BE2C (cell line): ENCODE measurements at regions not wholly inside any gene's neighbourhood (a gene's known extent, or its start where the extent isn't known, plus 50 kb on each side); places are given as distances from the start of the nearest gene placed in this dataset.

Experiments
- DNase-seq: peaks from one replicate; pipeline ENCODE4 v3.0.0-alpha.2; 2020
- H3K27me3 ChIP-seq: fragments of 250-450 bp; sonication (Bioruptor Pico); 2 replicates; pipeline ENCODE4 v1.5.1; 2020; ENCODE audit warnings: mild to moderate bottlenecking
- H3K36me3 ChIP-seq: fragments of 250-450 bp; sonication (Bioruptor Pico); 2 replicates; pipeline ENCODE4 v1.5.1; 2020; ENCODE audit warnings: mild to moderate bottlenecking
- H3K4me1 ChIP-seq: fragments of 250-450 bp; sonication (Bioruptor Pico); 2 replicates; pipeline ENCODE4 v1.5.1; 2020
- H3K4me3 ChIP-seq: 2 replicates; pipeline ENCODE4 v1.5.1; 2011; ENCODE audit warnings: low read depth, low read length
- H3K9me3 ChIP-seq: fragments of 250-450 bp; sonication (Bioruptor Pico); 2 replicates; pipeline ENCODE4 v1.5.1; 2020
- TF ChIP-seq, protein P1 (sequence below): IDR thresholded peaks from 2 replicates; pipeline ENCODE4 v1.5.1; 2012; ENCODE audit warnings: mild to moderate bottlenecking, low read depth, low read length

DNA sequence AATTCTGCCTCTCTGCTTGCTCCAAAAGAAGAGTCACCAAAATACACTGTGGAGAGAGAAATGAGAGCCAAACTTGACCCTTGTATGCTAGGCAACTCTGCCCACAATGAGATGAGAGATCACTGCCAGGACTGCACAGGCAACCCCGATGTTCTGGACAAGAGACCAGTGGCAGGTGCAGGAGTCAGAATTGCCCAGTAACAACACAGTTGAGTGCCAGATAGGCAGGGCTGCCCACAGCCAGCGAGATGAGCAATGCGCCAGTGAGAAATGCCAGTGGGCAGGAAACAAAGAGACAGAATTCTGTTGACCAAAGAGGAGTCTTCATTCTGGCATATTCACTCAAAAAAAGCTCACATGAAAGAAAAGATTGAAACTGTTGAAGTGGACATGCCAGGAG, 570.7 kb downstream of the CAAP1 start:
- Histone ChIP-seq H3K4me1 (peaks cover 12% of the 10 kb centered on the region), H3K27me3 (no peaks in the 10 kb centered on the region), H3K4me3 (no peak overlapping the region), H3K9me3 (no peaks in the 10 kb centered on the region), H3K36me3 (no peaks in the 10 kb centered on the region)
- DNase-seq: no peak
- TF ChIP-seq, protein P1, sequence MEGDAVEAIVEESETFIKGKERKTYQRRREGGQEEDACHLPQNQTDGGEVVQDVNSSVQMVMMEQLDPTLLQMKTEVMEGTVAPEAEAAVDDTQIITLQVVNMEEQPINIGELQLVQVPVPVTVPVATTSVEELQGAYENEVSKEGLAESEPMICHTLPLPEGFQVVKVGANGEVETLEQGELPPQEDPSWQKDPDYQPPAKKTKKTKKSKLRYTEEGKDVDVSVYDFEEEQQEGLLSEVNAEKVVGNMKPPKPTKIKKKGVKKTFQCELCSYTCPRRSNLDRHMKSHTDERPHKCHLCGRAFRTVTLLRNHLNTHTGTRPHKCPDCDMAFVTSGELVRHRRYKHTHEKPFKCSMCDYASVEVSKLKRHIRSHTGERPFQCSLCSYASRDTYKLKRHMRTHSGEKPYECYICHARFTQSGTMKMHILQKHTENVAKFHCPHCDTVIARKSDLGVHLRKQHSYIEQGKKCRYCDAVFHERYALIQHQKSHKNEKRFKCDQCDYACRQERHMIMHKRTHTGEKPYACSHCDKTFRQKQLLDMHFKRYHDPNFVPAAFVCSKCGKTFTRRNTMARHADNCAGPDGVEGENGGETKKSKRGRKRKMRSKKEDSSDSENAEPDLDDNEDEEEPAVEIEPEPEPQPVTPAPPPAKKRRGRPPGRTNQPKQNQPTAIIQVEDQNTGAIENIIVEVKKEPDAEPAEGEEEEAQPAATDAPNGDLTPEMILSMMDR: no peak

DNA sequence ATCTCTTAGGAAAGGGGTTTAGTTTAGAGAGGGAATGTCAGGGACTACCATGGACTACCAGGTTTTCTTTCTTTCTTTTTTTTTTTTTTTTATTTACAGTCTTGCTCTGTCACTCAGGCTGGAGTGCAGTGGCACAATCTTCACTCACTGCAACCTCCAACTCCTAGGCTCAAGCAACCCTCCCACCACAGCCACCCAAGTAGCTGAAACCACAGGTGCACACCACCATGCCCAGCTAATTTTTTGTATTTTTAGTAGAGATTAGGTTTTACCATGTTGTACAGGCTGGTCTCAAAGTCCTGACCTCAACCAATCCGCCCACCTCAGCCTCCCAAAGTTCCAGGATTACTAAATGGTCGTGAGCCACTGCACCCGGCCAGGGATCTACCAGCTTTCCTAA, 572.7 kb downstream of the CAAP1 start:
- Histone ChIP-seq H3K4me3 (no peak overlapping the region), H3K9me3 (no peaks in the 10 kb centered on the region), H3K36me3 (no peaks in the 10 kb centered on the region), H3K27me3 (no peaks in the 10 kb centered on the region), H3K4me1 (peaks cover 1% of the 10 kb centered on the region)
- TF ChIP-seq, protein P1: no peak
- DNase-seq: no peak

DNA sequence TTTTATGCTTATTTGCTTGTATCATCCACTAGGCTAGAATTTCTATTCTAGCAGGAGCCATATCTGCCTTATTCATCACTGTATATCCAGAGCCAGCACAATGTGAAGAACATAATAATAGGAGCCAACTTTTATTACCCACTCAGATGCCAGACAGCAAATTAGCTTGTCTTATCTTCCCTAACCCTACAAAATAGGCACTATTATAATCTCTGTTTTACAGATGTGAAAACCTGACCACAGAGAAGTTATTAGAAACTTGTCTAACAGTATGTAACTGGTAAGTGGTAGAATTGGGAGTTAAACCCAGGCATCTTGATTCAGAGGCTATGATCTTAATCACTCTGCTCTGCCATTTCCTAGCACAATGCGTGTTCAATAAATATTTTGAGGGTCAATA, 579.5 kb downstream of the CAAP1 start:
- no peak for DNase-seq
- H3K9me3 ChIP-seq: no peaks in the 10 kb centered on the region
- H3K4me3 ChIP-seq: no peak overlapping the region
- peaks cover 7% of the 10 kb centered on the region for H3K4me1 ChIP-seq
- H3K36me3 ChIP-seq: no peaks in the 10 kb centered on the region
- H3K27me3 ChIP-seq: no peaks in the 10 kb centered on the region
- TF ChIP-seq, protein P1: no peak; the same call in 1 of the 2 replicates

DNA sequence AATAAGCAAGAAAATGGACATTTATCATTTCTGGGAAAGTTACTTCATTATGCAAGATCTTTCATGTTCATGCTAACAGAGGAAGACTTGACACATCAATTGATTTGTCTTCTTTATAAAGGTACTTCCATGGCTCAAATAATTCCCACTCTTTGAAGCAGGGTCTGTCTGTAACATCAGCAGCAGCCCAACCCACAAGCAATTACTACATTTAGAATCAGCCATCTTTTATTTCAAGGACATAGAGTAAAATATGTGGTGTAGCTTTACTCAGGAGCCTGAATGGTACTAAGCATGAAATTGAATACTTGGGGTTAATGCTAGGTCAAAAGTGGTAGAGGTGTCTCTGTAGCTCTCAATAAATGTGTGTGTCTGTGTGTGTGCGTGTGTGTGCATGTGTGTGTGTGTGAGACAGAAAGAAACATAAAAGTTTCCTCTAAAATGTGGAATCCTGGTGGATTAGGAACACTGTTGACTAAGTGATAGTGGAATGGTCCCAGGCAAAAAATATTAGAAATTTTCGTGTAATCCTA, 581.1 kb downstream of the CAAP1 start:
- Histone ChIP-seq H3K27me3 (no peaks in the 10 kb centered on the region), H3K4me1 (peaks cover 7% of the 10 kb centered on the region), H3K9me3 (no peaks in the 10 kb centered on the region), H3K36me3 (no peaks in the 10 kb centered on the region), H3K4me3 (no peak overlapping the region)
- TF ChIP-seq, protein P1: no peak
- DNase-seq: no peak

DNA sequence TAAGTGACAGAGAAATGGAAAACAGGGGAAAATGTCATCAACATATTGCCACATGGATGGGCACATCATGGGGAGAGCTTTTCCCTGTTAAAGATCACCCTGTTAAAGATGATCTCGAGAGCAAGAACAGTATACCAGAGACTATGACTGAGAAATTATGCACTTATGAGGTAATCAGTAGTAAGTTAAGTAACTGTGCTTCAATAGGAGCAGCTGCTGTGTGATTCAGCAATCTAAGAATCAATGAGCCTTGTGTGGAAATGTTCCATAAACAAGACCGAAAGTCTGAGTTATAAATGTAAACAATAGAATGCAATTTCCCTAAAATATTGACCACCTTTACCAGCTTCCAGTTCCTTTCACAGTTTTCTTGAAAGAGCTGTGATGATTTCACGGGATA, 582.3 kb downstream of the CAAP1 start:
- H3K4me3 ChIP-seq: no peak overlapping the region
- peaks cover 7% of the 10 kb centered on the region for H3K4me1 ChIP-seq
- no peaks in the 10 kb centered on the region for H3K9me3 ChIP-seq
- no peaks in the 10 kb centered on the region for H3K27me3 ChIP-seq
- TF ChIP-seq, protein P1: no peak
- DNase-seq: no peak
- no peaks in the 10 kb centered on the region for H3K36me3 ChIP-seq

DNA sequence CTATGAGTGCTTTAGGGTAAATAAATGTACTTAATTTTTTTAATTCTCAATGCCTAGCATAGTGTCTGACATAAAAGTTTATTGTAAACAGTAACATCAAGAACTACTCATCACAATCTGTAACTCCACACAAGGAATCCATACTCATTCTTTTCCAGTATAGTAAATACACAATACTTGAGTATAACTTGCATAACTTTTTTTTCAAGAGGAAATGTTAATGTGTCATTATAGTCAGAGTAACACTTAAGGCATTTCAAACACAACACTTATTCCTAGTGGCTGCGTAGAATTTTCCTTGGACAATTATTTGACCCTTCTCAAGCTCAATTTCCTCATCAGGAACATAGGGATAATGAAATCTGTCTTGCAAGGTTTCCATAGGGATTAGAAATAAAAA, 584.3 kb downstream of the CAAP1 start:
- TF ChIP-seq, protein P1: no peak
- H3K4me1 ChIP-seq: peaks cover 7% of the 10 kb centered on the region
- H3K36me3 ChIP-seq: no peaks in the 10 kb centered on the region
- no peak for DNase-seq
- no peaks in the 10 kb centered on the region for H3K27me3 ChIP-seq
- H3K4me3 ChIP-seq: no peak overlapping the region
- H3K9me3 ChIP-seq: no peaks in the 10 kb centered on the region
